Pancreas (tissue), 10 donors: ENCODE measurements at regions not wholly inside any gene's neighbourhood (a gene's known extent, or its start where the extent isn't known, plus 50 kb on each side); places are given as distances from the start of the nearest gene placed in this dataset.

Source experiments
- ATAC-seq, 4 donors: fragments of 200-7000 bp; cut with Tn5 transposase; one replicate each; pipeline versions ENCODE4 v1.8.0 to v1.9.1; 2020; ENCODE audit warnings: mild to moderate bottlenecking in 4 of 4, moderate library complexity in 4 of 4
- DNase-seq, 6 donors: peaks; one replicate each; pipeline ENCODE4 v3.0.0-alpha.2; 2020
- FAIRE-seq: peaks from 2 replicates; lab custom pipeline; 2012; peaks lifted over from hg19 to GRCh38; lab: Jason Lieb, UNC
- H3K27ac ChIP-seq, 4 donors: fragments of 200-600 bp; sonication (generic); 1 replicate in 3 of 4; 2 replicates in 1 of 4; pipeline versions ENCODE4 v1.5.0 to v1.8.0; 2020
- H3K27me3 ChIP-seq, 4 donors: fragments of 200-600 bp; one replicate each; pipeline ENCODE4 v1.8.0; 2021
- H3K36me3 ChIP-seq, 3 donors: fragments of 200-600 bp; sonication (generic) in 1 of 3; one replicate each; pipeline versions ENCODE4 v1.5.0 to v1.8.0; 2020 to 2021
- H3K4me1 ChIP-seq, 3 donors: fragments of 200-600 bp; one replicate each; pipeline ENCODE4 v1.8.0; 2021
- H3K4me3 ChIP-seq, 4 donors: fragments of 200-600 bp; sonication (generic) in 2 of 4; one replicate each; pipeline versions ENCODE4 v1.5.0 to v1.8.0; 2020 to 2021
- H3K9me3 ChIP-seq, 4 donors: fragments of 200-600 bp; one replicate each; pipeline ENCODE4 v1.8.0; 2021
- CTCF ChIP-seq, 4 donors: fragments of 200-600 bp; sonication (generic) in 3 of 4; IDR thresholded peaks; one replicate each; pipeline versions ENCODE4 v1.5.0 to v1.8.0; 2021; ENCODE audit warnings: antibody characterized with exemption in 4 of 4
- WGBS, 2 donors: extraction: QIAGEN DNeasy Blood & Tissue Kit; methylation state at CpG; one replicate each; pipeline ENCODE4 v1.1.7; 2013; 5-methylcytosine and 5-hydroxymethylcytosine counted together
- intact Hi-C, 3 donors: fragments of 100-400 bp; cut with DNase I; formaldehyde crosslinking; loops; one replicate each; pipeline versions ENCODE4 v1.11.1 to v1.14.2; 2022
- donor health status: healthy with polysubstance abuse.
- donor health status: DM: no; HTN: no; CAD: no; lungs with moderate emphysema.
- donor health status: DM: no; HTN: no; CAD: no.
- donor health status: control.
- donor health status: control.
- donor health status: Bipolar disorder and iron deficiency.
- donor health status: DM: yes; HTN: yes; CAD: no.
- donor health status: DM: no; HTN: no; CAD: no.
- donor health status: DM: no; HTN: no; CAD: no.
- donor health status: DM: yes; HTN: yes; CAD: no.

DNA sequence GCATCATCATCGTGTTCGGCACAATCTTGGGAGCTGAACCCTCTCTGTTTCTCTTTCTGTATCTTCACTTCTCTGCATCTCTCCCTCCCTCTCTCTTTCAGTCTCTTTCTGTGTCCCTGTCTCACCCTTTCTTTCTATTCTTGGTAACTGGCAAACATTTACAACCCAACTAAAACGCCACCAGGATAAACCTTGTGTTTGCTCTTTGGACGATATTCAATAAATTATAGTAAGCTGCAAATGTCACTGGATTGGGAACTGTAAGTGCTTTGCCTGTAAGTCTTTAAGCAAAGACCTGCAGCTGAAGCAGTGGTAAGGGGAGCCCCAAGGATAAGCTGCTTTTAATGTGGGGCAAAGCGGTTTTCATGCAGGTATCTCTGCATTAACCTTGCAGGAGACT is 558.0 kb upstream of the MKI67 start:
- WGBS, 2 donors, result 41 to 47% methylated on average over 5 of the region's 5 CpGs
- Histone ChIP-seq H3K9me3 (no peaks in the 10 kb centered on the region), H3K4me1 (no peaks in the 10 kb centered on the region), H3K27ac (no peak overlapping the region), H3K36me3 (no peaks in the 10 kb centered on the region), H3K27me3 (peaks cover 0 to 4% (median 0%) of the 10 kb centered on the region in 4 donors), H3K4me3 (no peak overlapping the region)
- DNase-seq, result no peak
- no peak for TF ChIP-seq CTCF (IDR thresholded peaks at IDR 0.05)
- no peak for FAIRE-seq
- no peak for ATAC-seq
- intact Hi-C loops, result no loop called here

- FAIRE-seq (no peak), DNase-seq (no peak), ATAC-seq (no peak)
- intact Hi-C loops, result no loop called here
- no peaks in the 10 kb centered on the region for H3K9me3 ChIP-seq
- H3K4me3 ChIP-seq, result no peak overlapping the region
- no peaks in the 10 kb centered on the region for H3K36me3 ChIP-seq
- H3K4me1 ChIP-seq, result no peaks in the 10 kb centered on the region
- H3K27me3 ChIP-seq, result no peaks in the 10 kb centered on the region
- H3K27ac ChIP-seq, result no peak overlapping the region
- WGBS, 2 donors, result 55 to 61% methylated on average over 11 of the region's 11 CpGs
- TF ChIP-seq CTCF (IDR thresholded peaks at IDR 0.05), result no peak
Observed at GRCh38 chr10:128686630-128687278, 560.5 kb upstream of the MKI67 start.

- no peak for TF ChIP-seq CTCF (IDR thresholded peaks at IDR 0.05)
- no peak for ATAC-seq
- no peak for DNase-seq
- H3K9me3 ChIP-seq, result no peaks in the 10 kb centered on the region
- FAIRE-seq, result no peak
- no peak overlapping the region for H3K4me3 ChIP-seq
- WGBS, 2 donors, result 51 to 59% methylated on average over 3 of the region's 3 CpGs
- intact Hi-C loops, result no loop called here
- H3K4me1 ChIP-seq, result no peaks in the 10 kb centered on the region
- H3K36me3 ChIP-seq, result no peaks in the 10 kb centered on the region
- no peaks in the 10 kb centered on the region for H3K27me3 ChIP-seq
- no peak overlapping the region for H3K27ac ChIP-seq
Observed at GRCh38 chr10:128687408-128687807, 561.2 kb upstream of the MKI67 start.

- H3K36me3 ChIP-seq, result no peaks in the 10 kb centered on the region
- no peak for TF ChIP-seq CTCF (IDR thresholded peaks at IDR 0.05)
- FAIRE-seq (no peak), DNase-seq (no peak), ATAC-seq (no peak)
- H3K4me3 ChIP-seq, result no peak overlapping the region
- intact Hi-C loops, result no loop called here
- no peak overlapping the region for H3K27ac ChIP-seq
- no peaks in the 10 kb centered on the region for H3K9me3 ChIP-seq
- WGBS, 2 donors, result 70 to 72% methylated on average over 14 of the region's 14 CpGs
- H3K27me3 ChIP-seq, result no peaks in the 10 kb centered on the region
- H3K4me1 ChIP-seq, result no peaks in the 10 kb centered on the region
Observed at GRCh38 chr10:128687927-128688549, 561.8 kb upstream of the MKI67 start.

GRCh38 chr10:128689667-128690066 is 563.4 kb upstream of the MKI67 start:
- 78 to 90% methylated on average over 5 of the region's 5 CpGs for WGBS, 2 donors
- intact Hi-C loops, result no loop called here
- no peaks in the 10 kb centered on the region for H3K36me3 ChIP-seq
- no peaks in the 10 kb centered on the region for H3K27me3 ChIP-seq
- FAIRE-seq, result no peak
- ATAC-seq, result no peak
- H3K27ac ChIP-seq, result no peak overlapping the region
- no peaks in the 10 kb centered on the region for H3K4me1 ChIP-seq
- DNase-seq, result no peak
- no peak overlapping the region for H3K4me3 ChIP-seq
- TF ChIP-seq CTCF (IDR thresholded peaks at IDR 0.05), result no peak
- no peaks in the 10 kb centered on the region for H3K9me3 ChIP-seq
